Upper lobe of right lung (tissue), 1 donor: ENCODE measurements at regions not wholly inside any gene's neighbourhood (a gene's known extent, or its start where the extent isn't known, plus 50 kb on each side); places are given as distances from the start of the nearest gene placed in this dataset.

Experiments
- ATAC-seq: fragments of 200-7000 bp; cut with Tn5 transposase; one replicate; pipeline ENCODE4 v1.9.1; 2020; ENCODE audit warnings: mild to moderate bottlenecking, moderate library complexity
- DNase-seq: peaks from one replicate; pipeline ENCODE4 v3.0.0-alpha.2; 2020
- H3K27ac ChIP-seq: fragments of 200-600 bp; one replicate; pipeline ENCODE4 v1.8.0; 2022
- H3K27me3 ChIP-seq: fragments of 200-600 bp; one replicate; pipeline ENCODE4 v1.8.0; 2022; ENCODE audit warnings: mild to moderate bottlenecking
- H3K36me3 ChIP-seq: fragments of 200-600 bp; one replicate; pipeline ENCODE4 v1.8.0; 2022
- H3K4me1 ChIP-seq: fragments of 200-600 bp; one replicate; pipeline ENCODE4 v1.8.0; 2022
- H3K4me3 ChIP-seq: fragments of 200-600 bp; one replicate; pipeline ENCODE4 v1.8.0; 2022; ENCODE audit warnings: mild to moderate bottlenecking
- H3K9me3 ChIP-seq: fragments of 200-600 bp; one replicate; pipeline ENCODE4 v1.8.0; 2022
- intact Hi-C: fragments of 100-400 bp; cut with DNase I; formaldehyde crosslinking; loops from one replicate; pipeline ENCODE4 v1.11.0; 2022
- TF ChIP-seq, protein P1 (sequence below): fragments of 200-600 bp; IDR thresholded peaks from one replicate; pipeline ENCODE4 v1.8.0; 2022; ENCODE audit warnings: antibody characterized with exemption
- donor health status: DM: no; HTN: yes; CAD: no; lungs with severe emphysema.

DNA sequence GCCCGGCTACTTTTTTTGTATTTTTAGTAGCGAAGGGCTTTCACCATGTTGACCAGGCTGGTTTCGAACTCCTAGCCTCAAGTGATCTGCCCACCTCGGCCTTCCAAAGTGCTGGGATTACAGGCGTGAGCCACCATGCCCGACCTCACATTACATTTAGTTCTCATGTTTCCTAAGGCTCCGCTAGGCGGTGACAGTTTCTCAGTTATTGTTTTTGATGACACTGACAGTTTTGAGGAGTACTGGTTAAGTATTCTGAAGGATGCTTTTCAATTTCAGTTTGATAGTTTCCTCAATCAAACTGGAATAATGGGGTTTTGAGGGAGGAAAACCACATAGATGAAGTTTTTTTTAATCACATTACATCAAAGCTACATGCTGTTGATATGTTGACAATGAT, 1028.5 kb downstream of the CDH8 start:
- Histone ChIP-seq H3K27ac (no peak overlapping the region), H3K9me3 (no peaks in the 10 kb centered on the region), H3K4me1 (no peaks in the 10 kb centered on the region), H3K27me3 (no peaks in the 10 kb centered on the region), H3K36me3 (no peaks in the 10 kb centered on the region), H3K4me3 (no peak overlapping the region)
- ATAC-seq = no peak
- no peak for DNase-seq
- TF ChIP-seq, protein P1, sequence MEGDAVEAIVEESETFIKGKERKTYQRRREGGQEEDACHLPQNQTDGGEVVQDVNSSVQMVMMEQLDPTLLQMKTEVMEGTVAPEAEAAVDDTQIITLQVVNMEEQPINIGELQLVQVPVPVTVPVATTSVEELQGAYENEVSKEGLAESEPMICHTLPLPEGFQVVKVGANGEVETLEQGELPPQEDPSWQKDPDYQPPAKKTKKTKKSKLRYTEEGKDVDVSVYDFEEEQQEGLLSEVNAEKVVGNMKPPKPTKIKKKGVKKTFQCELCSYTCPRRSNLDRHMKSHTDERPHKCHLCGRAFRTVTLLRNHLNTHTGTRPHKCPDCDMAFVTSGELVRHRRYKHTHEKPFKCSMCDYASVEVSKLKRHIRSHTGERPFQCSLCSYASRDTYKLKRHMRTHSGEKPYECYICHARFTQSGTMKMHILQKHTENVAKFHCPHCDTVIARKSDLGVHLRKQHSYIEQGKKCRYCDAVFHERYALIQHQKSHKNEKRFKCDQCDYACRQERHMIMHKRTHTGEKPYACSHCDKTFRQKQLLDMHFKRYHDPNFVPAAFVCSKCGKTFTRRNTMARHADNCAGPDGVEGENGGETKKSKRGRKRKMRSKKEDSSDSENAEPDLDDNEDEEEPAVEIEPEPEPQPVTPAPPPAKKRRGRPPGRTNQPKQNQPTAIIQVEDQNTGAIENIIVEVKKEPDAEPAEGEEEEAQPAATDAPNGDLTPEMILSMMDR = no peak
- intact Hi-C loops = no loop called here

DNA sequence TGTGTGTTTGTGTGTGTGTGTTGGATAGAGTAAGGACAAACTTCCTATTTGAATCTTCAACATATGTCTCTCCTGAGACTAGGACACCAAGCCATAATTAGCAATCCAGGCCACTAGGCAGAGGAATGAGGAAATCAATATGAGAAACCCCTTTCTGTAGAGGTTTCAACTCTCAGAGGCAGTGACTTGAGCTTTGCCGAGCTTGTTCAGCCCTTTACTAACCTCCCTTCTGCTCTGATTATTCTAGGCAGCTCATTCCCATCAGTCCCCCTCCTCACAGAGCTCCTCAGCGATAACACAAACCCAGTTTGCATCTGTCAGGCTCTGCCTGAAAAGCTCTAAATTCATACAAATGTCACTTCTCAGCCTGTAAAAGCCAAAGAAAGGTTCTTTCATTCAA, 1030.3 kb downstream of the CDH8 start:
- Histone ChIP-seq H3K9me3 (no peaks in the 10 kb centered on the region), H3K4me3 (no peak overlapping the region), H3K27me3 (no peaks in the 10 kb centered on the region), H3K4me1 (no peaks in the 10 kb centered on the region), H3K27ac (no peak overlapping the region), H3K36me3 (no peaks in the 10 kb centered on the region)
- DNase-seq (no peak), ATAC-seq (no peak)
- intact Hi-C loops = no loop called here
- TF ChIP-seq, protein P1 = no peak

DNA sequence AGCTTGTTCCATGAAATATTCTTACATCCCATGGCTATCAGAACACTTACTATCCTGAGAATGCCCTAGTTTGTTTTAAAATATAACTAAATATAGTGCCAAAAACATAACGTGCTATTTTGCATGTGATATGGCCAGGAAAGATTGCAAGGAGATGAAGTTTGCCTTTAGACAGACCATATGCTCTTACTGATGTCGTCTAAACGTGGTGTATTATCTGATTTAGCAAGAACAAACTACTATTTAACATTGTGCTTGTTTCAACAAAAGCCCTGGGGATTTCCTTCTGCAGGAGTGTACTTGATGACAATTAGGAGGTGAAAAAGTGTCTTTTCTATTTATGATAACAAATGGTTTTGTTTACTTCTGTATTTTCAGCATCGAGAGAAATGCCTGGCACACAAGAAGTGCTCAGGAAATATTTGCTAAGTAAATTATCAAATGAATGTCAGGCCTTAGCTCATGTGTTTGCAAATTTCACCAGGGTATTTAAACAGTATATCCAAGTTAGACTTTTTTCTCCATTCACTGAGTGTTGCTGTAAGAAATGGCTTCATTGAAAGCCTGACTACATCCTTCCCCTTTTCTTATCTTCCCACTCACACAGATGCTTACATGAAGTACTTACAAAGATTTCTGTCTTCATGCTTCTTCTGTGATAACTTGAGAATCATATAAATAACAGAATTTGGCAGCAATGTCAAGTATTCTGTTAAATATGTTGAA, 1033.6 kb downstream of the CDH8 start:
- no peaks in the 10 kb centered on the region for H3K9me3 ChIP-seq
- no peak overlapping the region for H3K27ac ChIP-seq
- DNase-seq (no peak), ATAC-seq (no peak)
- H3K27me3 ChIP-seq = no peaks in the 10 kb centered on the region
- H3K4me3 ChIP-seq = no peak overlapping the region
- intact Hi-C loops = no loop called here
- H3K4me1 ChIP-seq = no peaks in the 10 kb centered on the region
- no peaks in the 10 kb centered on the region for H3K36me3 ChIP-seq
- TF ChIP-seq, protein P1 = no peak

GRCh38 chr16:60991886-60992285, 1044.4 kb downstream of the CDH8 start:
- no peaks in the 10 kb centered on the region for H3K27me3 ChIP-seq
- ATAC-seq (no peak), DNase-seq (no peak)
- H3K4me1 ChIP-seq = no peaks in the 10 kb centered on the region
- H3K9me3 ChIP-seq = no peaks in the 10 kb centered on the region
- intact Hi-C loops = no loop called here
- H3K27ac ChIP-seq = no peak overlapping the region
- H3K4me3 ChIP-seq = no peak overlapping the region
- TF ChIP-seq, protein P1 = no peak
- no peaks in the 10 kb centered on the region for H3K36me3 ChIP-seq

GRCh38 chr16:60989592-60989991, 1046.6 kb downstream of the CDH8 start:
- TF ChIP-seq, protein P1 = no peak
- DNase-seq (no peak), ATAC-seq (no peak)
- H3K4me1 ChIP-seq = no peaks in the 10 kb centered on the region
- no peaks in the 10 kb centered on the region for H3K36me3 ChIP-seq
- no peak overlapping the region for H3K27ac ChIP-seq
- intact Hi-C loops = no loop called here
- H3K4me3 ChIP-seq = no peak overlapping the region
- H3K9me3 ChIP-seq = no peaks in the 10 kb centered on the region
- H3K27me3 ChIP-seq = no peaks in the 10 kb centered on the region

DNA sequence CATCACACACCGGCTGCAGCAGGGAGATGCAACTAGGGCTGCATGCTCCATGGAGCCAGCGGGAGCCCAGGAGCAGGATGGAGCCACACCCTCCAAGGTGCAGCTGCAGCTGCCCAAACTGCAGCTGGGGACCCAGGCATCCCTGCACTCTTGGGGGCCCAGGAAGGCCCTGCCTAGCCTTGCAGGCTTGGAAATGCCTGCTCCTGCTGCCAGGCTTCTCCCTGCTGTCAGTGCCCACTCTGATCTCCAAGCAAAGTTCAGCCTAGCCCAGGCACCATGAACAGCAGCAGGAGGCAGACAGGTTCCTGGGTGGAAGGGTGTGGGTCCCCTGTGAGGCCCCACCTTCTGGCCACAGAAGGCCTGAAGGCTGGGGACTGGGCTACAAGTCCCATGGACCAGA, 1057.1 kb downstream of the CDH8 start:
- DNase-seq (no peak), ATAC-seq (peak; percentile 24)
- Histone ChIP-seq H3K27me3 (no peaks in the 10 kb centered on the region), H3K27ac (no peak overlapping the region), H3K4me1 (no peaks in the 10 kb centered on the region), H3K9me3 (no peaks in the 10 kb centered on the region), H3K4me3 (no peak overlapping the region), H3K36me3 (no peaks in the 10 kb centered on the region)
- intact Hi-C loops = no loop called here
- TF ChIP-seq, protein P1 = no peak
